Activated T-cell treated with anti-CD3 and anti-CD28 coated beads, Interleukin-2, amount 50 U/mL, for 48 hours (primary cell): ENCODE measurements at regions not wholly inside any gene's neighbourhood (a gene's known extent, or its start where the extent isn't known, plus 50 kb on each side); places are given as distances from the start of the nearest gene placed in this dataset.

Experiments used
- DNase-seq, 2 experiments: peaks; one replicate each; pipeline ENCODE4 v3.0.0-alpha.2; 2020

GRCh38 chr3:104731074-104731473, 635.6 kb upstream of the ALCAM start:
- DNase-seq, result no peak

- no peak for DNase-seq
Observed at GRCh38 chr3:104734627-104735026, 632.1 kb upstream of the ALCAM start.

- DNase-seq, result no peak
Observed at GRCh38 chr3:104735691-104736090, 631.0 kb upstream of the ALCAM start.

GRCh38 chr3:104738271-104738670, 628.4 kb upstream of the ALCAM start:
- DNase-seq, result no peak

GRCh38 chr3:104740874-104741379, 625.8 kb upstream of the ALCAM start:
- DNase-seq, result no peak

- no peak for DNase-seq
Observed at GRCh38 chr3:104742044-104742443, 624.7 kb upstream of the ALCAM start.

GRCh38 chr3:104745313-104745712, 621.4 kb upstream of the ALCAM start:
- no peak for DNase-seq

- no peak for DNase-seq
Observed at GRCh38 chr3:104746056-104746455, 620.7 kb upstream of the ALCAM start.

- DNase-seq, result no peak
Observed at GRCh38 chr3:104750581-104750980, 616.1 kb upstream of the ALCAM start.

GRCh38 chr3:104755791-104756190, 610.9 kb upstream of the ALCAM start:
- no peak for DNase-seq

- no peak for DNase-seq
Observed at GRCh38 chr3:104763007-104763406, 603.7 kb upstream of the ALCAM start.

GRCh38 chr3:104764496-104764895, 602.2 kb upstream of the ALCAM start:
- DNase-seq, result no peak

- DNase-seq, result no peak
Observed at GRCh38 chr3:104768886-104769285, 597.8 kb upstream of the ALCAM start.

- DNase-seq, result no peak
Observed at GRCh38 chr3:104779324-104779723, 587.4 kb upstream of the ALCAM start.

GRCh38 chr3:104781112-104781511, 585.6 kb upstream of the ALCAM start:
- DNase-seq, result no peak

- DNase-seq, result no peak
Observed at GRCh38 chr3:104785947-104786346, 580.8 kb upstream of the ALCAM start.

GRCh38 chr3:104787306-104787705, 579.4 kb upstream of the ALCAM start:
- DNase-seq, result no peak

- no peak for DNase-seq
Observed at GRCh38 chr3:104788807-104789206, 577.9 kb upstream of the ALCAM start.

GRCh38 chr3:104791331-104791730, 575.4 kb upstream of the ALCAM start:
- no peak for DNase-seq

GRCh38 chr3:104796556-104796955, 570.2 kb upstream of the ALCAM start:
- DNase-seq, result no peak

GRCh38 chr3:104805042-104805441, 561.7 kb upstream of the ALCAM start:
- DNase-seq, result no peak

GRCh38 chr3:104805508-104805907, 561.2 kb upstream of the ALCAM start:
- DNase-seq, result no peak

- no peak for DNase-seq
Observed at GRCh38 chr3:104810896-104811295, 555.8 kb upstream of the ALCAM start.

GRCh38 chr3:104816008-104816407, 550.7 kb upstream of the ALCAM start:
- no peak for DNase-seq

GRCh38 chr3:104816716-104817115, 550.0 kb upstream of the ALCAM start:
- no peak for DNase-seq

GRCh38 chr3:104819333-104819732, 547.4 kb upstream of the ALCAM start:
- DNase-seq, result no peak
